ENCODE measurements at regions not wholly inside any gene's neighbourhood (a gene's known extent, or its start where the extent isn't known, plus 50 kb on each side); places are given as distances from the start of the nearest gene placed in this dataset.

DNA sequence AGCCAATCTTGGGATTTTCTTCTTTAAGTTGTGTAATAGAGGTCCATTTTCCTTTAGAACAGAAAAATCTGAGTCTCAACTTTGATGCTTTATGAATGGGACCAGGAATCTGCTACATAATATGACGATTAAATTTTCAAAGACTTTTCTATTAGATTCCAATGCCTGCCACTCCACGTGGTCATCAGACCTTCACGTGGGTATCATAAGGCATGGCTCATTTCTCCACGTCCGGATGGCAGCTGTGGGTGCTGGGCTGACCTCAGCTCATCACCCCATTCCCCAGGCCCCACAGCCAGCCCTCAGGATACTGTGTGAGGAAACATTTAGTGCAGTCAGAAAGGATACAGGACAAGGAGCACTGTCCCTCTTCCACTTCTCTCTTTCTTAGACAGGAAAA lies 159.7 kb downstream of the SEMA6D start:
- TF ChIP-seq, protein P1, sequence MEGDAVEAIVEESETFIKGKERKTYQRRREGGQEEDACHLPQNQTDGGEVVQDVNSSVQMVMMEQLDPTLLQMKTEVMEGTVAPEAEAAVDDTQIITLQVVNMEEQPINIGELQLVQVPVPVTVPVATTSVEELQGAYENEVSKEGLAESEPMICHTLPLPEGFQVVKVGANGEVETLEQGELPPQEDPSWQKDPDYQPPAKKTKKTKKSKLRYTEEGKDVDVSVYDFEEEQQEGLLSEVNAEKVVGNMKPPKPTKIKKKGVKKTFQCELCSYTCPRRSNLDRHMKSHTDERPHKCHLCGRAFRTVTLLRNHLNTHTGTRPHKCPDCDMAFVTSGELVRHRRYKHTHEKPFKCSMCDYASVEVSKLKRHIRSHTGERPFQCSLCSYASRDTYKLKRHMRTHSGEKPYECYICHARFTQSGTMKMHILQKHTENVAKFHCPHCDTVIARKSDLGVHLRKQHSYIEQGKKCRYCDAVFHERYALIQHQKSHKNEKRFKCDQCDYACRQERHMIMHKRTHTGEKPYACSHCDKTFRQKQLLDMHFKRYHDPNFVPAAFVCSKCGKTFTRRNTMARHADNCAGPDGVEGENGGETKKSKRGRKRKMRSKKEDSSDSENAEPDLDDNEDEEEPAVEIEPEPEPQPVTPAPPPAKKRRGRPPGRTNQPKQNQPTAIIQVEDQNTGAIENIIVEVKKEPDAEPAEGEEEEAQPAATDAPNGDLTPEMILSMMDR (conservative IDR thresholded peaks at IDR 0.05; ENCODE audit: low read depth, low read length) = no peak
- no peak for DNase-seq (ENCODE audit: low read depth)
- no peak overlapping the region for H3K4me3 ChIP-seq (ENCODE audit: low read depth, low read length)

DNA sequence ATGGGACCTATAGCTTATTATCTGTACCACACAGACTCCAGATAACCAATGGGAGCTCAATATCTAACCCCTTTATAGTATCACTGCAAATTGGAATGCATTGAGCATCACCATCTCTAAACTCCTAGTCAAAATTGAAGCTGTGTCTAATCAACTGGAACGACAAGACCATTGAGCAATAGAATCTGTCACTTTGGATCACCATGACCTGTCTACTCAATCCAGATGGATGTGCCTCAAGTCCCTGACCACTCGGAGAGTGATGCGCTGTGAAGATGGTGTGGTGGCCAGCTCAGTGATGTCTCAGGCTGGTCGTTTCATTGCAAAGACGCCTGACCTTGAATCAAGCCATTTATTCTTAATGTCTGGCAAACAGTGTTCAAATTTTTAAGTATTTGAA lies 160.5 kb downstream of the SEMA6D start:
- DNase-seq (ENCODE audit: low read depth) = no peak
- TF ChIP-seq, protein P1 (conservative IDR thresholded peaks at IDR 0.05; ENCODE audit: low read depth, low read length) = no peak
- H3K4me3 ChIP-seq (ENCODE audit: low read depth, low read length) = no peak overlapping the region

DNA sequence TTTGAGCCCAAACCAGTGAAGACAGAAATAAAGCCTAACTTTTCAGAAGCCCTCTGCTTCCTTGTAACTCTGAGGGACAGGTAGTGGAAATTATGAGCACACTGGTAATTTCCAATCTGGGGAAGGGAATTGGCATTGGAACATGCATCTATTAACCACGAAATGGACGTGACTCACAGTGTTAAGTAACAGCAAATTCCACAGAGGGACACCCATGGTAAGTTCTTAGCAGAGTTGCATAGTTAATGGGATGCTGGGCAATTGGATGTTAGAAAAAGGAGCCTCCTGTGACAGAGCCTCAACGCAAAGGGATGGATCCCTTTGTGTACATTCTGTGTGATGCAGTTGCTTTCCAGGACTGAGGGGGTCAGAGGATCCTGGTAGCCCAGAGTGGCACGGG lies 168.6 kb downstream of the SEMA6D start:
- H3K4me3 ChIP-seq (ENCODE audit: low read depth, low read length) = no peak overlapping the region
- peak; percentile 90 for DNase-seq (ENCODE audit: low read depth)
- TF ChIP-seq, protein P1 (conservative IDR thresholded peaks at IDR 0.05; ENCODE audit: low read depth, low read length) = no peak

DNA sequence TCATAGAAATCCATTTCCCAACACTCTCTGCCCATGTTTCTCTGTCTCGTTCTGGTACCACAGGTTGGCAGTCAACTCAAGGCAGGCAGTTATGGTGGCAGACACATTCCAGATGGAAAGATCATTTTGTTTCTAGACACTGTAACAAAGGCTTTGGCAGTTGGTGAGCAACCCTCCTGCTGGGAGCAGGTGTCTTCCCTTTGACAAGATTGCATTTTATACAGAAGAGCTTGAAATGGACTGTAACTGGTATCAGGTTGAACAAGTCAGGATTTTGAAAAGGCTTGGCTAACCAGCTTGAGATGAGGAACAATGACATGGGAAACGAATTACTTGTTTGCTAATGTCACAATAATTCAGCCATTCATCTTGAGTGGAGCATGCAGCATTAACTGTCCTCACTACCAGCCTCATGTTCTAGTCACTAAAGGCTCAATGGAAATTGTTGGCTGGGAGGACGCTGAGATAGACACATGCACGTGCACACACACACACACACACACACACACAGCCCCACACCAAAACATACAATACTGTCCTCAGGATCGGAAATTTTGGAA lies 170.0 kb downstream of the SEMA6D start:
- H3K4me3 ChIP-seq (ENCODE audit: low read depth, low read length) = no peak overlapping the region
- TF ChIP-seq, protein P1 (conservative IDR thresholded peaks at IDR 0.05; ENCODE audit: low read depth, low read length) = no peak
- no peak for DNase-seq (ENCODE audit: low read depth)

DNA sequence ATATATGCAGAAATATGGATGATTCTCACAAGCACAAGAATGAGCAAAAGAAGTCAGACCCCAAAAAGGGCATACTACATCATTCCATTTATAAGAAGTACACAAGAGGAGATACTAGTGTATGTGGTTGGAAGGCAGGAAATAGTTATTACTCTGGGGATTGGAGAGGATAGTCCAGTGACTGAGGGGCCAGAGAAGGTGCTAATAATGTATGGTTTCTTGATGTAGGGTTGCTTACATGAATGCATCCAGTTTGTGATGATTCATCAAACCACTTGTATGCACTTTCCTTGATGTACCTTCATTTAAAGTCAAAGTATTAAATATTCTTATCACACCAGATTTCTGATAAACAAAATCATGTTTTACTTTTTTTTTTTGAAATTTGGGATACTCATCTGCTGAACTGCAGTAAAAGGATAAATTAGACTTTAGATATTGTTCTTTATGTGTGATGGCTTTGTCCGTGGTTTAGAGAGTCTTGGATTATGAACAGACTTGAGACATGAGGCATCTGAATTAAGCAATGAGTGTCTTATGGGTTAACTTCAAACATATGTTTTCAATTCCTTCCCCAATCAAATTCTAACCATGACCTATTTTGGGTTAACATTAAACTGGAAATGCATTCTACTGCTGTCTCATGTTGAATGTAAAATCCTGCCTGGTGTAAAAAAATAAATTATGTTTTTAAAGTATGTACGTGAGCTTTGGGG lies 171.2 kb downstream of the SEMA6D start:
- H3K4me3 ChIP-seq (ENCODE audit: low read depth, low read length) = no peak overlapping the region
- TF ChIP-seq, protein P1 (conservative IDR thresholded peaks at IDR 0.05; ENCODE audit: low read depth, low read length) = no peak
- DNase-seq (ENCODE audit: low read depth) = no peak

DNA sequence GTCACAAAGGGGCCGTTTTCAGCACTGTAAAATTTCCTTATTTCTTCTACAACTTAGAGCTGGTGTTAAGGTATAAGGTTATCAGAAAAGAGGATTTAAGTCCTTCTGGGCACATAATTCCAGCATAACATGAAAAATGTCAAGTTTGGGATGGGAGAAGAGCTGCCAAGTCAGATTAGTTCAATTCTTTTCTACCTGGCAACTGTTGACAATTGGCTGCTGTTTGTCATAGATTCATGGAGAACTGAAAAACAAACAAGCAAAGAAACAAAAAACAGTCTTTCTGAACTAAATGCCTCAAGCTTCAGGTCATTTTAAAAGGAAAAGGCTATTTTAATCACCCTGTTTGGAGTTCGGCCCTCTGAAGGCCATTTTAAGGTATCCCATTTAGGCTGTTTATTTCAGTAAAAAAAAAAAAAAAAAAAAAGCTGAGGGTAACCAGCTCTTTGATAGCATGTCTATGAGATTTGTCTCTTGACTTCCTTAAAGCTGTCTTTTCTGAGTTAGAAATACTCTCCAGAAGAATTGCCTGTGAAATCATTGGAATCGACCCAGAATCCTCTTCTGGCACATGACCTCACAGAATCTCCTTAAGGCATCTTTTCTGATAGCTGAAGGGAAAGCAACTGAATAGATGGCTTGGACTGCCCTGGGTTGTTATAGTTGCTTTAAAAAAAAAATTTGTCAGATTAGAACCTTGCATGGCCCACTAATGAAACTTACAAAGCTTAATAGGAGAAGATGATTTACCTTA lies 173.3 kb downstream of the SEMA6D start:
- H3K4me3 ChIP-seq (ENCODE audit: low read depth, low read length) = no peak overlapping the region
- no peak for DNase-seq (ENCODE audit: low read depth)
- TF ChIP-seq, protein P1 (conservative IDR thresholded peaks at IDR 0.05; ENCODE audit: low read depth, low read length) = no peak
